ENCODE measurements at regions not wholly inside any gene's neighbourhood (a gene's known extent, or its start where the extent isn't known, plus 50 kb on each side); places are given as distances from the start of the nearest gene placed in this dataset.

DNA sequence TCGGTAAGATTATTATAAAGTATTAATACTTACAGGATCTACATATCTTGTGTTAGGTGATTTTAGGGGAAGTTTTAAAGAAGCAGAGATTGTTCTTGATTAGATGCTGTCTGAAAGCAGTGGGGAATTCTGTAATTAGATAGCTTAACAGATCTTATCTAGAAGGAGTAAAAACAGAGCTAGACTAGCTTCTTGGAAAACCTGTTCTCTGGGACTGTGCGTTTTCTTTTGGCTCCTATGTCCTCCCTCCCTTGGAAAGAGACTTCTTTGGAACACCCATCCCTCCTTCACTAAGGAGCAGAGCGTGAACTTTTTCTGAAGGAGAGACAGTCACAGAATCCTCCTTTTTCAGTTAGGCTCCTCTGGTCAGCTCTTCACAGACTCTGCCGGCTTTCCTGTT is 83.5 kb upstream of the ZNF184 start:
- TF ChIP-seq, protein P1, sequence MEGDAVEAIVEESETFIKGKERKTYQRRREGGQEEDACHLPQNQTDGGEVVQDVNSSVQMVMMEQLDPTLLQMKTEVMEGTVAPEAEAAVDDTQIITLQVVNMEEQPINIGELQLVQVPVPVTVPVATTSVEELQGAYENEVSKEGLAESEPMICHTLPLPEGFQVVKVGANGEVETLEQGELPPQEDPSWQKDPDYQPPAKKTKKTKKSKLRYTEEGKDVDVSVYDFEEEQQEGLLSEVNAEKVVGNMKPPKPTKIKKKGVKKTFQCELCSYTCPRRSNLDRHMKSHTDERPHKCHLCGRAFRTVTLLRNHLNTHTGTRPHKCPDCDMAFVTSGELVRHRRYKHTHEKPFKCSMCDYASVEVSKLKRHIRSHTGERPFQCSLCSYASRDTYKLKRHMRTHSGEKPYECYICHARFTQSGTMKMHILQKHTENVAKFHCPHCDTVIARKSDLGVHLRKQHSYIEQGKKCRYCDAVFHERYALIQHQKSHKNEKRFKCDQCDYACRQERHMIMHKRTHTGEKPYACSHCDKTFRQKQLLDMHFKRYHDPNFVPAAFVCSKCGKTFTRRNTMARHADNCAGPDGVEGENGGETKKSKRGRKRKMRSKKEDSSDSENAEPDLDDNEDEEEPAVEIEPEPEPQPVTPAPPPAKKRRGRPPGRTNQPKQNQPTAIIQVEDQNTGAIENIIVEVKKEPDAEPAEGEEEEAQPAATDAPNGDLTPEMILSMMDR (CRISPR knock-in tag; IDR thresholded peaks at IDR 0.05): no peak
- TF ChIP-seq POLR2A (IDR thresholded peaks at IDR 0.05; ENCODE audit: insufficient read depth in 1 of 2, low read depth in 2 of 2, low read length in 2 of 2): no peak
- TF ChIP-seq, protein P2, sequence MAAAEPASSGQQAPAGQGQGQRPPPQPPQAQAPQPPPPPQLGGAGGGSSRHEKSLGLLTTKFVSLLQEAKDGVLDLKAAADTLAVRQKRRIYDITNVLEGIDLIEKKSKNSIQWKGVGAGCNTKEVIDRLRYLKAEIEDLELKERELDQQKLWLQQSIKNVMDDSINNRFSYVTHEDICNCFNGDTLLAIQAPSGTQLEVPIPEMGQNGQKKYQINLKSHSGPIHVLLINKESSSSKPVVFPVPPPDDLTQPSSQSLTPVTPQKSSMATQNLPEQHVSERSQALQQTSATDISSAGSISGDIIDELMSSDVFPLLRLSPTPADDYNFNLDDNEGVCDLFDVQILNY (CRISPR knock-in tag; conservative IDR thresholded peaks at IDR 0.05): no peak

Data from HepG2 (cell line).